ENCODE measurements at regions not wholly inside any gene's neighbourhood (a gene's known extent, or its start where the extent isn't known, plus 50 kb on each side); places are given as distances from the start of the nearest gene placed in this dataset.

- H3K36me3 ChIP-seq (ENCODE audit: insufficient read depth, low read length): no peaks in the 10 kb centered on the region
- peaks cover 29% of the 10 kb centered on the region for H3K27me3 ChIP-seq (ENCODE audit: insufficient read depth, low read length, poor library complexity)
- H3K79me2 ChIP-seq (ENCODE audit: insufficient read depth, low read length): no peaks in the 10 kb centered on the region
- no peaks in the 10 kb centered on the region for H3K9me3 ChIP-seq (ENCODE audit: insufficient read depth, low read length, severe bottlenecking)
- no peak overlapping the region for H3K4me2 ChIP-seq (ENCODE audit: insufficient read depth, low read length)
- no peak for TF ChIP-seq EZH2 (IDR thresholded peaks at IDR 0.05; ENCODE audit: borderline replicate concordance, low read depth, low read length, severe bottlenecking)
- TF ChIP-seq CTCF (IDR thresholded peaks at IDR 0.05; ENCODE audit: borderline replicate concordance, extremely low read depth, low read length, poor library complexity, severe bottlenecking): no peak
- ATAC-seq (ENCODE audit: insufficient read depth, low read depth): no peak
- no peaks in the 10 kb centered on the region for H4K20me1 ChIP-seq (ENCODE audit: insufficient read depth, low read length)
- H2AFZ ChIP-seq (ENCODE audit: low read depth, low read length): no peak overlapping the region
- H3K9ac ChIP-seq (ENCODE audit: low read depth, low read length): no peak overlapping the region
- H3K4me1 ChIP-seq (ENCODE audit: insufficient read depth, low read length): no peaks in the 10 kb centered on the region
- H3K27ac ChIP-seq (ENCODE audit: low read length): no peak overlapping the region
- no peak overlapping the region for H3K4me3 ChIP-seq (ENCODE audit: low read depth in 1 of 2, low read length in 2 of 2)
- no peak for DNase-seq
Measured at GRCh38 chr2:217462121-217462520, 540.7 kb downstream of the TNS1 start.

- no peak overlapping the region for H2AFZ ChIP-seq (ENCODE audit: low read depth, low read length)
- no peaks in the 10 kb centered on the region for H3K9me3 ChIP-seq (ENCODE audit: insufficient read depth, low read length, severe bottlenecking)
- no peak overlapping the region for H3K4me2 ChIP-seq (ENCODE audit: insufficient read depth, low read length)
- TF ChIP-seq EZH2 (IDR thresholded peaks at IDR 0.05; ENCODE audit: borderline replicate concordance, low read depth, low read length, severe bottlenecking): no peak
- no peak for TF ChIP-seq CTCF (IDR thresholded peaks at IDR 0.05; ENCODE audit: borderline replicate concordance, extremely low read depth, low read length, poor library complexity, severe bottlenecking)
- DNase-seq (no peak), ATAC-seq (ENCODE audit: insufficient read depth, low read depth) (no peak)
- no peaks in the 10 kb centered on the region for H3K36me3 ChIP-seq (ENCODE audit: insufficient read depth, low read length)
- H3K4me1 ChIP-seq (ENCODE audit: insufficient read depth, low read length): no peaks in the 10 kb centered on the region
- H3K9ac ChIP-seq (ENCODE audit: low read depth, low read length): no peak overlapping the region
- no peak overlapping the region for H3K4me3 ChIP-seq (ENCODE audit: low read depth in 1 of 2, low read length in 2 of 2)
- H3K27ac ChIP-seq (ENCODE audit: low read length): no peak overlapping the region
- H4K20me1 ChIP-seq (ENCODE audit: insufficient read depth, low read length): no peaks in the 10 kb centered on the region
- H3K27me3 ChIP-seq (ENCODE audit: insufficient read depth, low read length, poor library complexity): peaks cover 29% of the 10 kb centered on the region
- no peaks in the 10 kb centered on the region for H3K79me2 ChIP-seq (ENCODE audit: insufficient read depth, low read length)
Measured at GRCh38 chr2:217461674-217462073, 541.1 kb downstream of the TNS1 start.

GRCh38 chr2:217459680-217460405 is 543.0 kb downstream of the TNS1 start:
- Histone ChIP-seq H4K20me1 (ENCODE audit: insufficient read depth, low read length) (no peaks in the 10 kb centered on the region), H3K27ac (ENCODE audit: low read length) (no peak overlapping the region), H3K9me3 (ENCODE audit: insufficient read depth, low read length, severe bottlenecking) (no peaks in the 10 kb centered on the region), H3K27me3 (ENCODE audit: insufficient read depth, low read length, poor library complexity) (peaks cover 29% of the 10 kb centered on the region), H3K4me3 (ENCODE audit: low read depth in 1 of 2, low read length in 2 of 2) (no peak overlapping the region), H3K4me1 (ENCODE audit: insufficient read depth, low read length) (no peaks in the 10 kb centered on the region), H3K79me2 (ENCODE audit: insufficient read depth, low read length) (no peaks in the 10 kb centered on the region), H3K36me3 (ENCODE audit: insufficient read depth, low read length) (no peaks in the 10 kb centered on the region), H2AFZ (ENCODE audit: low read depth, low read length) (no peak overlapping the region), H3K4me2 (ENCODE audit: insufficient read depth, low read length) (no peak overlapping the region), H3K9ac (ENCODE audit: low read depth, low read length) (no peak overlapping the region)
- TF ChIP-seq CTCF (IDR thresholded peaks at IDR 0.05; ENCODE audit: borderline replicate concordance, extremely low read depth, low read length, poor library complexity, severe bottlenecking): no peak
- TF ChIP-seq EZH2 (IDR thresholded peaks at IDR 0.05; ENCODE audit: borderline replicate concordance, low read depth, low read length, severe bottlenecking): no peak
- no peak for ATAC-seq (ENCODE audit: insufficient read depth, low read depth)
- no peak for DNase-seq
